Uterus (tissue), 2 donors: ENCODE measurements at regions not wholly inside any gene's neighbourhood (a gene's known extent, or its start where the extent isn't known, plus 50 kb on each side); places are given as distances from the start of the nearest gene placed in this dataset.

ENCODE experiments used
- POLR2A ChIP-seq, 2 donors: fragments of 450-650 bp; IDR thresholded peaks; one replicate each; pipeline ENCODE4 v1.6.1; 2016; ENCODE audit warnings: antibody characterized with exemption in 2 of 2, mild to moderate bottlenecking in 1 of 2, moderate library complexity in 1 of 2
- TF ChIP-seq, protein P1 (sequence below), 4 experiments: fragments of 200-600 bp in 2 of 4; fragments of 450-650 bp in 2 of 4; sonication (generic) in 2 of 4; IDR thresholded peaks; one replicate each; pipeline ENCODE4 v1.5.1; 2016 to 2019; ENCODE audit warnings: antibody characterized with exemption in 4 of 4, mild to moderate bottlenecking in 2 of 4, moderate library complexity in 1 of 4

- TF ChIP-seq, protein P1, sequence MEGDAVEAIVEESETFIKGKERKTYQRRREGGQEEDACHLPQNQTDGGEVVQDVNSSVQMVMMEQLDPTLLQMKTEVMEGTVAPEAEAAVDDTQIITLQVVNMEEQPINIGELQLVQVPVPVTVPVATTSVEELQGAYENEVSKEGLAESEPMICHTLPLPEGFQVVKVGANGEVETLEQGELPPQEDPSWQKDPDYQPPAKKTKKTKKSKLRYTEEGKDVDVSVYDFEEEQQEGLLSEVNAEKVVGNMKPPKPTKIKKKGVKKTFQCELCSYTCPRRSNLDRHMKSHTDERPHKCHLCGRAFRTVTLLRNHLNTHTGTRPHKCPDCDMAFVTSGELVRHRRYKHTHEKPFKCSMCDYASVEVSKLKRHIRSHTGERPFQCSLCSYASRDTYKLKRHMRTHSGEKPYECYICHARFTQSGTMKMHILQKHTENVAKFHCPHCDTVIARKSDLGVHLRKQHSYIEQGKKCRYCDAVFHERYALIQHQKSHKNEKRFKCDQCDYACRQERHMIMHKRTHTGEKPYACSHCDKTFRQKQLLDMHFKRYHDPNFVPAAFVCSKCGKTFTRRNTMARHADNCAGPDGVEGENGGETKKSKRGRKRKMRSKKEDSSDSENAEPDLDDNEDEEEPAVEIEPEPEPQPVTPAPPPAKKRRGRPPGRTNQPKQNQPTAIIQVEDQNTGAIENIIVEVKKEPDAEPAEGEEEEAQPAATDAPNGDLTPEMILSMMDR (IDR thresholded peaks at IDR 0.05), result no peak
- TF ChIP-seq POLR2A (IDR thresholded peaks at IDR 0.05), result no peak
Observed at GRCh38 chr1:29677028-29678024, 441.0 kb downstream of the PTPRU start.
